ENCODE measurements at regions not wholly inside any gene's neighbourhood (a gene's known extent, or its start where the extent isn't known, plus 50 kb on each side); places are given as distances from the start of the nearest gene placed in this dataset.

DNA sequence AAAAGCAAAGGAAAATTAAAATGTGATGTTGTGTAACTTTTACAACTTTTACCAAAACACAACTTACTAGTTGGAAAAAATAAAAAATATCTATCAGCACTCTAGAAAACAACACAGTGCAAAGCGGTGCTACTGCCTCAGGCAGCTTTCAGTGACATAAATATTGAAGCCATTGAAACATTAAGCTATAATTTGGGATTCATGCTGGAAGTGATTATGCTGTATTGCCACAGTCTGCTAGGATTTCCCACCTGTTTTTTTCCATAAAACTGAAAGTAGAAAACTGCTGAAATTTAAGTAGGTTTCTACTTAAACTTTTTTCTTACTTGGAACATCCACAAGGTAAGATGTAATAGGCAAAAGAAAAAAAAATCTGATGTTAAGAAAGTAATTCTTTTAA lies 674.4 kb downstream of the KCNT2 start:
- Mint-ChIP-seq H3K4me1 (no peaks in the 10 kb centered on the region), H3K4me3 (no peak overlapping the region), H3K9me3 (no peaks in the 10 kb centered on the region), H3K27ac (no peak overlapping the region), H3K36me3 (ENCODE audit: low read depth) (no peaks in the 10 kb centered on the region), H3K27me3 (no peaks in the 10 kb centered on the region)
- CTCF ChIA-PET: no interaction called here
- no peak for DNase-seq
- POLR2A ChIA-PET: no interaction called here

DNA sequence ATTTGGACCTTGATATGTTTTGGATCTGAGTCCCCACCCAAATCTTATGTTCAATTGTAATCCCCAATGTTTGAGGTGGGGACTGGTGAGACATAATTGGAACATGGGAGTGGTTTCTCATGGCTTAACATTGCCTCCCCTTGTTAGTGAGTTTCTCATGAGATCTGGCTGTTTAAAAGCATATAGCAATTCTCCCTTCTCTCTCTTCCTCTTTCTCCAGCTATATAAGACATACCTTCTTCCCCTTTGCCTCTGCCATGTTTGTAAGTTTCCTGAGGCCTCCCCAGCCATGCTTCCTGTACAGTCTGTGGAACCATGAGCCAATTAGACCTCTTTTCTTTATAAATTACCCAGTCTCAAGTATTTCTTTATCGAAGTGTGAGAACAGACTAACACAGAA lies 692.4 kb downstream of the KCNT2 start:
- CTCF ChIA-PET: no interaction called here
- H3K4me1 Mint-ChIP-seq: no peaks in the 10 kb centered on the region
- H3K4me3 Mint-ChIP-seq: no peak overlapping the region
- H3K27me3 Mint-ChIP-seq: no peaks in the 10 kb centered on the region
- peaks cover 3% of the 10 kb centered on the region for H3K9me3 Mint-ChIP-seq
- no peak overlapping the region for H3K27ac Mint-ChIP-seq
- DNase-seq: no peak
- no peaks in the 10 kb centered on the region for H3K36me3 Mint-ChIP-seq (ENCODE audit: low read depth)
- POLR2A ChIA-PET: no interaction called here

DNA sequence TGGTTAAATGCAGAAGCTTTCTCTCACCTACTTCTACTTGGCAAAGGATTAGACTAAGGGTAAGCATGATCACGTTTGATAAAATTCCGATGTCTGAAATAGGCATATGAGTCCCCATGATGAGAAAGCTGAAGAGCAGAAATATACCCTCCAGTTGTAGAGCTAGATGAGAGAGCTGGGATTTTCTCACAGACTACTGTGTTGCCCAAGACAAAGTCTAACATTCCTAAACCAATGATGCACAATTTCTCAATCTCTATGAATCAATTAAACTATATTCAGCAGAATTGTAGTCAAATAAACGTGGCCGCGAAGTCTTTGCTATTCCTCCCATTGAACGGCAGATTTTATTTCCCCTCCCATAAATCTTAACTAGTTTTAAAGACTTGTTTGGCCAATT lies 699.2 kb downstream of the KCNT2 start:
- no peak overlapping the region for H3K4me3 Mint-ChIP-seq
- H3K27me3 Mint-ChIP-seq: no peaks in the 10 kb centered on the region
- no peaks in the 10 kb centered on the region for H3K4me1 Mint-ChIP-seq
- CTCF ChIA-PET: no interaction called here
- no peak for DNase-seq
- POLR2A ChIA-PET: no interaction called here
- no peak overlapping the region for H3K27ac Mint-ChIP-seq
- no peaks in the 10 kb centered on the region for H3K9me3 Mint-ChIP-seq
- no peaks in the 10 kb centered on the region for H3K36me3 Mint-ChIP-seq (ENCODE audit: low read depth)

- Mint-ChIP-seq H3K27ac (no peak overlapping the region), H3K4me3 (no peak overlapping the region), H3K9me3 (no peaks in the 10 kb centered on the region), H3K4me1 (no peaks in the 10 kb centered on the region), H3K36me3 (ENCODE audit: low read depth) (no peaks in the 10 kb centered on the region), H3K27me3 (no peaks in the 10 kb centered on the region)
- DNase-seq: no peak
- CTCF ChIA-PET: no interaction called here
- POLR2A ChIA-PET: no interaction called here
Measured at GRCh38 chr1:195908121-195908520, 700.1 kb downstream of the KCNT2 start.

DNA sequence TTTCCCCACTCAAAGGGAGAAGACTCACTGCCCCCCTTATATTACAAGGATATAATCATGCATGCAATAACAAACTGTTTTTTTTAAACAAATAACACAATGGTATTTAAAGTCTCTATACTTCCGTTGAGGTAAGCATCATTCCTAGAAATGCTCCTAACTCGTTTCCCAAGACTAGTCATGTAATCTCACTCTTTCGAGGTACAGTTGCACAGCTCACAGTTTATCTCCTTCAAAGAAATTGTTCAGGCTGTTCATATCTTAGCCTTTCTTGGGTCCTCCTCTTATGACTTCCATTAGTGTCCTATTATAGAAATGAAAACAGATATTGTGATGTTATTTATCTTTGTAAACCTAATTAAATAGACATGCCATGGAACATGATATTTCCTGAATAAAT lies 705.0 kb downstream of the KCNT2 start:
- POLR2A ChIA-PET: no interaction called here
- no peak overlapping the region for H3K27ac Mint-ChIP-seq
- CTCF ChIA-PET: no interaction called here
- no peaks in the 10 kb centered on the region for H3K36me3 Mint-ChIP-seq (ENCODE audit: low read depth)
- DNase-seq: no peak
- H3K4me1 Mint-ChIP-seq: no peaks in the 10 kb centered on the region
- H3K9me3 Mint-ChIP-seq: no peaks in the 10 kb centered on the region
- H3K27me3 Mint-ChIP-seq: no peaks in the 10 kb centered on the region
- H3K4me3 Mint-ChIP-seq: no peak overlapping the region

DNA sequence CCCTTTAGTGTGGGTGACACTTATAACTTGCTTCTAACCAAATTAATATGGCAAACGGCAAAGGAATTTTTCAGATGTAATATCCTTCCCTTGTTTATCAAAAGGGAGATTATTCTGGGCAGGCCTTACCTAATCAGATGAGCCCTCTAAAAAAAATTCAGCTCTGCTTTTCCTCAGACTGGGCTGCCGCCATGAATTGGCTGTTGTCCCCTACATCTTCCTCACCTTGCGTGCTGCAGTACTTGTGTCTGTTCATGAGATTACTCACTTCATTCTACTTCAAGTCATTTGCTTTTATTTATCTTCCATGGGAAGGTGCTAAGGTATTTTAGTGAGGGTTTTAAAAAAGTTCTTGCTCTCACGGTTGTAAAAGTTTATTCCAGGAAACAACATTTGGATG lies 705.5 kb downstream of the KCNT2 start:
- H3K9me3 Mint-ChIP-seq: no peaks in the 10 kb centered on the region
- no peaks in the 10 kb centered on the region for H3K36me3 Mint-ChIP-seq (ENCODE audit: low read depth)
- CTCF ChIA-PET: no interaction called here
- POLR2A ChIA-PET: no interaction called here
- no peak overlapping the region for H3K4me3 Mint-ChIP-seq
- H3K27me3 Mint-ChIP-seq: no peaks in the 10 kb centered on the region
- no peaks in the 10 kb centered on the region for H3K4me1 Mint-ChIP-seq
- no peak for DNase-seq
- no peak overlapping the region for H3K27ac Mint-ChIP-seq

- no peaks in the 10 kb centered on the region for H3K9me3 Mint-ChIP-seq
- H3K27ac Mint-ChIP-seq: no peak overlapping the region
- no peaks in the 10 kb centered on the region for H3K27me3 Mint-ChIP-seq
- H3K4me3 Mint-ChIP-seq: no peak overlapping the region
- no peak for DNase-seq
- ChIA-PET CTCF (no interaction called here), POLR2A (no interaction called here)
- H3K36me3 Mint-ChIP-seq (ENCODE audit: low read depth): no peaks in the 10 kb centered on the region
- H3K4me1 Mint-ChIP-seq: no peaks in the 10 kb centered on the region
Measured at GRCh38 chr1:195899762-195900352, 708.4 kb downstream of the KCNT2 start.

DNA sequence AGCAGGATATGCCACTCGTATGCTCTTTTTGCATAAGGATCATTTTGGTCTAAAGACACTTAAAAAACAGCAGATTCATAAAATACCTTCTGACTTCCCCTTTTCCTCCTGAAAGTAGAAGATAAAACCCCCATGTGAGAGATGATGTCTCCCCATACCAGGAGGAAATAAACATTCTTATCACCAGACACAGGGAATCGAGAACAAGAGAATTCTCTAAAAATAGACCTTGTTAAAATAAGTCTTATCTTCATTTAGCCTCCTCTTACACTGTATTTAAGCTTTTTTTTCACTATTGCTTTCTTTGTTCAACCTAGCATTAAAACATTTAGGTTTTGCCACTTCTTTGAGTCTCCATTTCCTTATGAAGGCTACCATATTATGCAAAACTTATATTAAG lies 709.3 kb downstream of the KCNT2 start:
- Mint-ChIP-seq H3K27me3 (no peaks in the 10 kb centered on the region), H3K4me1 (no peaks in the 10 kb centered on the region), H3K27ac (no peak overlapping the region), H3K4me3 (no peak overlapping the region), H3K9me3 (no peaks in the 10 kb centered on the region), H3K36me3 (ENCODE audit: low read depth) (no peaks in the 10 kb centered on the region)
- POLR2A ChIA-PET: no interaction called here
- CTCF ChIA-PET: no interaction called here
- DNase-seq: no peak

GRCh38 chr1:195898373-195898772 lies 709.9 kb downstream of the KCNT2 start:
- H3K9me3 Mint-ChIP-seq: no peaks in the 10 kb centered on the region
- ChIA-PET POLR2A (no interaction called here), CTCF (no interaction called here)
- H3K27ac Mint-ChIP-seq: no peak overlapping the region
- H3K4me1 Mint-ChIP-seq: no peaks in the 10 kb centered on the region
- no peaks in the 10 kb centered on the region for H3K27me3 Mint-ChIP-seq
- DNase-seq: no peak
- H3K4me3 Mint-ChIP-seq: no peak overlapping the region
- H3K36me3 Mint-ChIP-seq (ENCODE audit: low read depth): no peaks in the 10 kb centered on the region

- CTCF ChIA-PET: no interaction called here
- no peak overlapping the region for H3K4me3 Mint-ChIP-seq
- no peaks in the 10 kb centered on the region for H3K36me3 Mint-ChIP-seq (ENCODE audit: low read depth)
- H3K27ac Mint-ChIP-seq: no peak overlapping the region
- no peaks in the 10 kb centered on the region for H3K27me3 Mint-ChIP-seq
- H3K4me1 Mint-ChIP-seq: no peaks in the 10 kb centered on the region
- POLR2A ChIA-PET: no interaction called here
- no peaks in the 10 kb centered on the region for H3K9me3 Mint-ChIP-seq
- DNase-seq: no peak
Measured at GRCh38 chr1:195897076-195897475, 711.2 kb downstream of the KCNT2 start.

GRCh38 chr1:195894411-195894810 lies 713.8 kb downstream of the KCNT2 start:
- H3K27me3 Mint-ChIP-seq: no peaks in the 10 kb centered on the region
- no peaks in the 10 kb centered on the region for H3K36me3 Mint-ChIP-seq (ENCODE audit: low read depth)
- no peaks in the 10 kb centered on the region for H3K4me1 Mint-ChIP-seq
- H3K4me3 Mint-ChIP-seq: no peak overlapping the region
- ChIA-PET POLR2A (no interaction called here), CTCF (interaction anchor here (1.3 kb wide), 1 partner anchor 9 kb away, joined by 3 read pairs; no protein-coding TSS in a partner anchor)
- peaks cover 6% of the 10 kb centered on the region for H3K9me3 Mint-ChIP-seq
- no peak overlapping the region for H3K27ac Mint-ChIP-seq
- DNase-seq: no peak

GRCh38 chr1:195886000-195886399 lies 722.2 kb downstream of the KCNT2 start:
- H3K4me1 Mint-ChIP-seq: no peaks in the 10 kb centered on the region
- H3K27ac Mint-ChIP-seq: no peak overlapping the region
- H3K4me3 Mint-ChIP-seq: no peak overlapping the region
- ChIA-PET POLR2A (no interaction called here), CTCF (interaction anchor here (1.1 to 1.5 kb wide), 2 partner anchors 8 to 12 kb away, joined by 3 read pairs; no protein-coding TSS in a partner anchor)
- no peak for DNase-seq
- peaks cover 4% of the 10 kb centered on the region for H3K9me3 Mint-ChIP-seq
- H3K27me3 Mint-ChIP-seq: no peaks in the 10 kb centered on the region
- H3K36me3 Mint-ChIP-seq (ENCODE audit: low read depth): no peaks in the 10 kb centered on the region

- CTCF ChIA-PET: no interaction called here
Measured at GRCh38 chr1:195878478-195878877, 729.8 kb downstream of the KCNT2 start.

DNA sequence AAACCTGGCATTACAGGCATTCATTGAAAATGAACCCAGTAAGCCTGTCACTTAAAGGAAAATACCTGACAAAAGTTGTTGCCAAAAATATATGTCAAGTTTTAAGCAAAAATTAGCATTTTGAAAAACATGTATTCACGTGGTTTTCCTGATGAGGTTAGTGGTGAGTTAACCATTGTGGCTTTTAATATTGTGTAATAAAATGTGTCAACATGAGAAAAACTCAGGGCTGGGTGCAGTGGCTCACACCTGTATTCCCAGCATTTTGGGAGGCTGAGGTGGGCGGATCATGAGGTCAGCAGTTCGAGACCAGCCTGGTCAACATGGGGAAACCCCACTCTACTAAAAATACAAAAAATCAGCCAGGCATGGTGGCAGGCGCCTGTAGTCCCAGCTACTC lies 731.4 kb downstream of the KCNT2 start:
- DNase-seq: no peak
- Mint-ChIP-seq H3K36me3 (ENCODE audit: low read depth) (no peaks in the 10 kb centered on the region), H3K27me3 (no peaks in the 10 kb centered on the region), H3K9me3 (peaks cover 4% of the 10 kb centered on the region), H3K4me1 (no peaks in the 10 kb centered on the region), H3K27ac (no peak overlapping the region), H3K4me3 (no peak overlapping the region)
- ChIA-PET CTCF (interaction anchor here (0.7 kb wide), 1 partner anchor 280 kb away, joined by 3 read pairs; no protein-coding TSS in a partner anchor), POLR2A (no interaction called here)

More at GRCh38 chr1:195878478-195878877, 729.8 kb downstream of the KCNT2 start:
- no peaks in the 10 kb centered on the region for H3K4me1 Mint-ChIP-seq
- H3K9me3 Mint-ChIP-seq: peaks cover 4% of the 10 kb centered on the region
- no peak overlapping the region for H3K27ac Mint-ChIP-seq
- no peaks in the 10 kb centered on the region for H3K36me3 Mint-ChIP-seq (ENCODE audit: low read depth)
- POLR2A ChIA-PET: no interaction called here
- DNase-seq: no peak
- no peak overlapping the region for H3K4me3 Mint-ChIP-seq
- no peaks in the 10 kb centered on the region for H3K27me3 Mint-ChIP-seq
